Amniotic stem cell (primary cell): ENCODE measurements at regions not wholly inside any gene's neighbourhood (a gene's known extent, or its start where the extent isn't known, plus 50 kb on each side); places are given as distances from the start of the nearest gene placed in this dataset.
A peak's percentile ranks its signal among the peaks of the same experiment; 100 is the strongest.

Experiments
- DNase-seq: peaks from one replicate; lab custom pipeline; 2025; lab: John Stamatoyannopoulos, UW

DNA sequence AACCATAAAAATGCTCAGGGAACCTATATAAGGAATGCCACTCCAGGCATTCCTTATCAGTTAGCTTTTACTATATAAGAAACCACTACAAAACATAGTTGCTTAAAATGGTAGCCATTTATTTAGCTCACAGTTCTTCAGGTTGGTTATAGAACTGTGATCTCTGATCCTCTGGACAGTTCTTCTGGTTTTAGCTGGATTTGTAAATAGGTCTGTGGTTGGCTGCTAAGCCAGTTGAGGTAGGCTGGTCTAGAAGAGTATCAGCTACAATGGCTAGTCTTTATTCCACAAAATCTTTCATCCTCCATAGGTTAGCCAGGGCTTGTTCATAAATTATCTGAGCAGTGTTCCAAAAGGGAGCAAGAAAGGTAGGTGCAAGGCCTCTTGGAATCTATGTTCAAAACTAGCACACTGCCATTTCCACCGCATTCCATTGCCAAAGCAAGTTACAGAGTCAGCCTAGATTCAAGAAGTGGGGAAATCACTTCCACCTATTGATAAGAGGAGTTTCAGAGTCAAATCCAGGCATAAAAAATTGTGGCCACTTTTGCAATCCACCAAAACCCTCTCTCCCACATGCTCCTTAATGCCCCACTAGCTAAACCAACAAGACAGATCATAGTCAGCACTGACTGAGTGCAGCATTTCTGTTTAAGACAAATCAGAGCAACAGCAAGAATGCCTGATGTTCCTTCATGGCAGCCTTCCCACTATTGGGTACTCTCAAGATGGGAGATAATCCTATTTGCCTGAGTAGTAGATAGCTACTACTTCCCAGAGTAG lies 146.4 kb downstream of the IRS1 start:
- DNase-seq, result no peak

GRCh38 chr2:226652369-226652768 lies 147.3 kb downstream of the IRS1 start:
- peak; percentile 25 for DNase-seq

DNA sequence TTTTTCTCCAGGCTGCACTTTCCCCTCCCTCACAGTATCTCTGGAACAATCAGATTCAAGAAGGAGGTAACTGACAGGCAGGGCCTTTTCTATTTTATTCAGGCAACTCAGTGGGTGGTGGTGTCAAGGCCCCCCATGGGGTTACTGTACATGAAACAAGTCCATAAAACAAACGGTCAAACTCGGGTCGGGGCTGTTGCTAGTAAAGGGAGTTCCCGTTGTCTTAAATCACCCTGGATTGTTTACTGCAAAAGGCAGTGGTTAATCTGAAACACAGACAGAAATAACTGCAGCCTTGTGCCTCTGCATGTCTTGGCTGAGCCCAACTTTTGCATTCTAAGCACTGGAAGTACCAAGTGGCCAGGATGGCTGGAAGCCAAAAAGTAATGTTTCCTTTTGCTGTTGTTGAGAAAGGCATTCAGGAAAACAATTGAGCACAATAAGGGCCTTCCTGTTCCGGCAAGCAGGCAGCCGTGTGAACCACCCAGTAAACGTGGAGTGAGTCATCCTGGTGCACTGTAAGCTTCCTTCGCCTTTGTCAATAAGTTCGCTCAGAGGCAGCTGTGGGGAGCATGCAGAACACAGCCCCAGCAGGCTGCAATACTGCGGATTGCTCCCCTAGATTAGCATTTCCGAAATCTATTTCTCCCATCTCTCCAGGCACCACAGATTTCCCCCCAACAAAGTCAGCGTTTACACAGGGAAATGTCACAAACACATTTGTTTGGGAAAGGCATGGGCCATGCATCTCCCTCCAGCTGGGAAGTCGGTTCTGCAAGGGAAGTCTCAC lies 149.6 kb downstream of the IRS1 start:
- peak; percentile 66 for DNase-seq

- no peak for DNase-seq
Measured at GRCh38 chr2:226649201-226649600, 150.4 kb downstream of the IRS1 start.

GRCh38 chr2:226647621-226648518 lies 151.8 kb downstream of the IRS1 start:
- no peak for DNase-seq

DNA sequence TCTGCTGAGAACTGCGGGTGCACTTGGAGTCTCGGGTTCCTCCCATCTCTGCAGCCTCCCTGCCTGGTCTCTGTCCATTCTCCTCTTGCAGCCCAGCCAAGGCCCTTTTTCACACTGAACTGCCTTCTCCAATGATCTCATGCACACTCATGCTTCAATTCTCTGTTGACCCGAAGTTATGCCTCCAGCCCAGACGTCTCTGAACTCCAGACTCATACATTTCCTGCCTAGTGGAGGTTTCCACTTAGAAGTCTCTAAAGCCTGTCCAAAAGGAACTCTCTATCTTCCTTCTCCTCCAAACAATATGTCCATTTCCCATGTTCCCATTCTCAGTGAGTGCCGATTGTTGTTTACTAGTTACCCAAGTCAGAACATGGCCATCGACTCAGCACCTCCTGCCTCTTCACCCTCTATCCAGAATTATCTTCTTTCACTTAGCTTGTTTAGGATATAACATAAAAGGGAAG lies 155.2 kb downstream of the IRS1 start:
- no peak for DNase-seq

DNA sequence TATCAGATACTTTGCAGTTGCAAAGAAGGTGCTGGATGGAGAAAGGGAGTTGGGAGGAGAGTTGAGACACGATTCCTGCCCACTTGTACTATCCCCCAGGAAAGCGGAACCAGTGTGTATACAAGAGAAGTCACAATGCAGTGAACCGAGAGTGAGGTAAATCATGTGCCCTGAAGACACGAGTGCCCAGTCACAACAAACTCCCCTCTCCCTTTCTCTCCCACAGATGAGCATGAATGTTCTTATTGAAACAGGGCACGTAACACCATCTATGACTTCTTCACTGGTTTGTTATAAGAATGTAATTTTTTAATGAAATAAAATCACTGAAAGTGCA lies 155.7 kb downstream of the IRS1 start:
- DNase-seq, result no peak

- DNase-seq, result no peak
Measured at GRCh38 chr2:226643030-226643945, 156.3 kb downstream of the IRS1 start.

GRCh38 chr2:226641008-226641407 lies 158.6 kb downstream of the IRS1 start:
- no peak for DNase-seq

- DNase-seq, result no peak
Measured at GRCh38 chr2:226640501-226640900, 159.1 kb downstream of the IRS1 start.

- DNase-seq, result no peak
Measured at GRCh38 chr2:226639550-226639949, 160.1 kb downstream of the IRS1 start.

GRCh38 chr2:226638576-226638975 lies 161.0 kb downstream of the IRS1 start:
- DNase-seq, result no peak

- no peak for DNase-seq
Measured at GRCh38 chr2:226637383-226637782, 162.2 kb downstream of the IRS1 start.

- no peak for DNase-seq
Measured at GRCh38 chr2:226636586-226636985, 163.0 kb downstream of the IRS1 start.

DNA sequence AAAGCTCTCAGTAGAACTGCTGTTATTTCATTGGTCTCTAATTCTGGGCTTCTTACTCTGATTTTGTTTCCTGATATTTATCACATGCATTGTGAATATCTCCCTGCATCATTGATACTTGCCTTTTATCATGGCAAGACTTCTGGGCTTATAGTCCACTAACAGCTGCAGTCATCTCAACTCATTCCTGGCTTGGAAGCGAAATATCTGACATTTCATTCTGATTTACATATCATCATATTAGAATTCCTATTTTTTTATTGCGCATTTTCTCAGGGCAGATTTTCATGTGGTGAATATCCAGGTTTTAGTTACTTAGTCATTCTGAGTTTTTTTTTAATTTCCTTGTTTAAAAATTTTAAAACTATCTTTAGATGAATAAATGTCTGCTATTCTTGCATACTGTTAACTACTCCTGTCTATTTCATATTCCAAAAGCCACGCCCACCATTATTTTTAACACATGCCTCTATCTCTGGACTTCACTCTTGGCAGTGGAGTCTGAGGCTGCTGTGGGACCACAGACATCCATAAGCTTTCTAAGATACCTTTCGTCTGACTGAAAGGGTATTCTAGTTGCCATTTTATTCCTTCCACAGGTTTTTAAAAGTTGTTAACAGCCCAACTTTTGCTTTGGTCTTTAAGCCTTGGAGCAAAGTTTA lies 164.5 kb downstream of the IRS1 start:
- DNase-seq, result no peak

GRCh38 chr2:226631671-226632070 lies 167.9 kb downstream of the IRS1 start:
- DNase-seq, result no peak

GRCh38 chr2:226631187-226631586 lies 168.4 kb downstream of the IRS1 start:
- DNase-seq, result no peak

- DNase-seq, result no peak
Measured at GRCh38 chr2:226625946-226626345, 173.7 kb downstream of the IRS1 start.

- DNase-seq, result no peak
Measured at GRCh38 chr2:226623587-226624368, 175.8 kb downstream of the IRS1 start.

GRCh38 chr2:226622484-226622883 lies 177.1 kb downstream of the IRS1 start:
- DNase-seq, result no peak
